NB4 (cell line): ENCODE measurements at regions not wholly inside any gene's neighbourhood (a gene's known extent, or its start where the extent isn't known, plus 50 kb on each side); places are given as distances from the start of the nearest gene placed in this dataset.
"Not testable (repeated sequence)": the region's sequence is repeated elsewhere in the genome, so short reads cannot be mapped to it uniquely, and the experiment has no call there.

Experiments used
- DNase-seq: peaks from one replicate; pipeline ENCODE4 v3.0.0; 2010; ENCODE audit warnings: low read depth
- H3K4me3 ChIP-seq: one replicate; pipeline ENCODE4 v1.5.1; 2011; ENCODE audit warnings: mild to moderate bottlenecking, low read depth, low read length, moderate library complexity
- CTCF ChIP-seq: IDR thresholded peaks from one replicate; pipeline ENCODE4 v1.5.1; 2012; ENCODE audit warnings: low read depth, low read length
- MYC ChIP-seq: IDR thresholded peaks from 2 replicates; pipeline ENCODE4 v1.6.1; 2011; ENCODE audit warnings: low read depth, low read length
- POLR2A ChIP-seq: IDR thresholded peaks from 2 replicates; pipeline ENCODE4 v1.6.1; 2011; ENCODE audit warnings: mild to moderate bottlenecking; ENCODE audit not compliant: insufficient read length; ENCODE audit errors: extremely low read depth
- TF ChIP-seq, protein P1 (sequence below): IDR thresholded peaks from 2 replicates; pipeline ENCODE4 v1.6.1; 2011; ENCODE audit warnings: low read depth, low read length

GRCh38 chr2:142649581-142649980 is 227.9 kb upstream of the KYNU start:
- TF ChIP-seq POLR2A (no peak), CTCF (no peak), MYC (no peak)
- TF ChIP-seq, protein P1, sequence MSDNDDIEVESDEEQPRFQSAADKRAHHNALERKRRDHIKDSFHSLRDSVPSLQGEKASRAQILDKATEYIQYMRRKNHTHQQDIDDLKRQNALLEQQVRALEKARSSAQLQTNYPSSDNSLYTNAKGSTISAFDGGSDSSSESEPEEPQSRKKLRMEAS = no peak
- no peak for DNase-seq
- H3K4me3 ChIP-seq = no peak overlapping the region

- H3K4me3 ChIP-seq = no peak overlapping the region
- TF ChIP-seq MYC (no peak), POLR2A (no peak), CTCF (no peak)
- TF ChIP-seq, protein P1 = no peak
- DNase-seq = no peak
Measured at GRCh38 chr2:142642650-142643049, 234.8 kb upstream of the KYNU start.

- TF ChIP-seq, protein P1 = no peak
- TF ChIP-seq MYC (no peak), CTCF (no peak), POLR2A (no peak)
- no peak overlapping the region for H3K4me3 ChIP-seq
- no peak for DNase-seq
Measured at GRCh38 chr2:142629193-142629592, 248.3 kb upstream of the KYNU start.

DNA sequence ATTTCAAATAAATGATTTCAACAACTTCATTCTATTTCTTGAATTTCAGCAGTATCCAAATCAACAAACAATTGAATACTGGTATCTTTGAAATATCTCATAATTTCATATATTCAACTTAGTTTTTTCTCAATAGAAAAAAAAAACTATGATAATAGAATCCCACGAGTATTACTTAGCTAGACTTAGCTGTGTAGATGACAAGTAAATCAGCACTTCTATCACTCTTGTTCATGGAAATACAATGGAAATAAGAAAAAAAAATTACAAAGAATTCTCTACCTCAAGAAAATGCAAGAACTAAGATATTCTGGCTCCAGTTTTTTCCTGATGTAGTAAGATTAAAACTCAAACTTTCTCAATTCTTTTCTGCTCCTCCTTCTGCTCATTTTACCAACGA is 256.2 kb upstream of the KYNU start:
- no peak for TF ChIP-seq POLR2A
- TF ChIP-seq, protein P1 = no peak
- TF ChIP-seq CTCF = no peak
- no peak for TF ChIP-seq MYC
- H3K4me3 ChIP-seq = no peak overlapping the region

GRCh38 chr2:142617461-142617860 is 260.0 kb upstream of the KYNU start:
- no peak overlapping the region for H3K4me3 ChIP-seq
- TF ChIP-seq CTCF (no peak), MYC (no peak), POLR2A (no peak)
- TF ChIP-seq, protein P1 = no peak
- no peak for DNase-seq

More for the DNA sequence above, 256.2 kb upstream of the KYNU start:
- no peak for DNase-seq

GRCh38 chr2:142615876-142616275 is 261.6 kb upstream of the KYNU start:
- no peak for TF ChIP-seq POLR2A
- no peak for TF ChIP-seq MYC
- TF ChIP-seq, protein P1 = no peak
- no peak for TF ChIP-seq CTCF
- no peak for DNase-seq
- H3K4me3 ChIP-seq = no peak overlapping the region

GRCh38 chr2:142613193-142613592 is 264.3 kb upstream of the KYNU start:
- H3K4me3 ChIP-seq, DNase-seq: not testable (repeated sequence)
